ENCODE measurements at regions not wholly inside any gene's neighbourhood (a gene's known extent, or its start where the extent isn't known, plus 50 kb on each side); places are given as distances from the start of the nearest gene placed in this dataset.

DNA sequence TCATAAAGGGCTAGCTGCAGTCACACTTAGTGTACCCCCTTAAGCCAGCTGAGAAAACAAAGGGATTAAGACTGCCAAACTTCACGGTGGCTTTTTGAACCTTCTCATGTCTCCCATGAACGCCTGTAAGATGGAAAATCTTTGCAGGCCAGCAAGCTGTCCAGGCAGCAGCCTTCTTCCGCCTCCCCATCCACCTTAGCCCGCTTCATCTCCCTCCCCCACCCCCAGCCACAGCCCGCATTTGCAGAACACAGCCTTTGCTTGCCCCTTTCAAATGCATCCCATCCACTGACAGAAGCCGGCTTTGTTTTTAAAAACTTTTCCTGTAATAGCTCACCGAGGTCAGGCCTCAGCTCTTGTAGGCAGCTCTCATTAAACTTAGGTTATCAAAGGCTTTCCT lies 113.8 kb upstream of the FAM9B start:
- DNase-seq (ENCODE audit: low spot score), result no peak

DNA sequence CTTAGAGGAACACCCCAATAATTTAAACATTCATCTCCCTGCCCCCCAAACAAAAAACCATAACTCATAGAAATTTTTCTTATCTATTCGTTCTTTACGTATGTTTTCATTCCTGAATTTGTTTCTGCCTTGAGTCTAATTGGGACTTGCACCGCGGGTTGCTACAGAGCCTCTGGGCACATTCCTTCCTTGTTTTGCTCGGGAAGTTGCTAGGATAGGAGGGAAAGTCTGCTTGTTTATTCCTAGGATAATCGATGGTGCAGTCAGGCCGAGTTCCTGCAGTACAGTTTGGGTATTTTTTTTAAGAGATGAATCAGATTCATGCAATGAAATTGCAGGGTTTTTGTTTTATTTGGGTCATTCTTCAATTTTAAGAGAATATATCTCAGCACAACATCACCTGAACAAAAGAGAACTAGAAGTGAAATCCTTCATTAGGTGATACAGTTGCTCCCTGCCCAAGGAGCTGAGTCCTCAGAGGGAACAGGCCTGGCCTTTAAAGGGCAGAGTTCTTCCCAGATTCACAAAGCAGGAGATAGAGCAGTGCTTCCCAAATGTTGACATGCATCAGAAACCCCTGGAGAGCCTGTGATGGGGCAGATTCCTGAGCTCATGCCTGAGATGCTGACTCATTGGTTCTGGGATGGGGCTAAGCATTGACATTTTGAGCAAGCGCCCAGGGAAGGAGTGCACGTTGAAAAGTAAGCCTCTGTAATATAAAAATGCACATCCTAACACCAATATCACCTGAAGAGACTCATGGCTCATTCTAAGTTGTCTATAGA lies 114.9 kb upstream of the FAM9B start:
- no peak for DNase-seq (ENCODE audit: low spot score)

DNA sequence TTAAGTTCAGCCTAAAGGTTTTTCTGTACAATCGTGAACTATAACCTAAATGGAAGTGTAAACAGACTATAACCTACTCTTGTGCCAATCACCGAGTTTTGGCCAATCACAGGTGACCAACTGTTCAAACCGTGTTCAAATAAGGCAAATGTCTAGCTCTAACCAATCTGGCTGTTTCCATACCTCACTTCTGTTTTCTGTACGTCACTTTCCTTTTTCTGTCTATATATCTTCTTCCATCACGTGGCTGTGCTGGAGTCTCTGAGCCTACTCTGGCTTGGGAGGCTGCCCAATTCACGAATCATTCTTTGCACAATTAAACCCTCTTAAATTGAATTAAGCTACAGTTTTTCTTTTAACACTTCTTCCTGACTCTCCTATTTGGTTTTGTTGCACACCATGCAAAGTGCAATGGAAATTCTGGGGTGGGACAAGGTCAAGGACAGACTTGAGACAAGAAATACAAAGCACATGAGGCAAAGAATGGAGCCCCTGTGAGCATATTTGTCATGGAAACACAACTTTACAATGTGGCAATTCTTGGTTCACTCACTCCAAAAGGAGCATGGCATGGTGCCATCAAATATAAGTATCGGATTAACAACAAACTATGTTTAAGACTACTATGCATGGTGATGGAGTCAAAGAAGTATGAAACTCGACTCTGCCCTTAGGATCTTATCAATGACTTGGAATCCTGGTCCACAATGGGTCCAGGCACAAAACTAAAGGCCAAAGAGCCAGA lies 115.7 kb upstream of the FAM9B start:
- DNase-seq (ENCODE audit: low spot score), result no peak

DNA sequence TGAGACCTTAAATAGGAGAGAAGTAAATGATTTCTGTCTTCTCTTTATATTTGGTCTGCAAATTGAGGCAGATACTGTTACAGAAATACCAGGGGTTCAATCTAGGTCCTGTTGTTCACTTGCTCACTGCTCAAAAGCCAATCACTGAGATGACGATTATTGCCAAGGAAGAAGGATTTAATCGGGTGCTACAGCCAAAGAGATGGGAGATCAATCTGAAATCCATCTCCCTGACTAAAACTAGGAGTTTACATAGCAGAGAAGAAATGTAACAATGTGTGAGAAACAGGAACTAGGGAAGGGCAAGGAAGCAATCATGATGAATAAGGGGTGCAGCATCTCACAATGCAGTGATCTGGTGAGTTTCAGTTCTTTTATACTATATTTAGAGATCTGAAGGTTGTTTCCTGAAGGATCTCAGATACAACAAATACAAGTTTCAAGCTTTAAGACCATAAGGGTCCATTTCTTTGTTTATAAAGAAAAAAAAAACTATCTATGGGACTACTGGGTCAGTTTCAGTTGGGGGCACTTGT lies 117.9 kb upstream of the FAM9B start:
- no peak for DNase-seq (ENCODE audit: low spot score)

DNA sequence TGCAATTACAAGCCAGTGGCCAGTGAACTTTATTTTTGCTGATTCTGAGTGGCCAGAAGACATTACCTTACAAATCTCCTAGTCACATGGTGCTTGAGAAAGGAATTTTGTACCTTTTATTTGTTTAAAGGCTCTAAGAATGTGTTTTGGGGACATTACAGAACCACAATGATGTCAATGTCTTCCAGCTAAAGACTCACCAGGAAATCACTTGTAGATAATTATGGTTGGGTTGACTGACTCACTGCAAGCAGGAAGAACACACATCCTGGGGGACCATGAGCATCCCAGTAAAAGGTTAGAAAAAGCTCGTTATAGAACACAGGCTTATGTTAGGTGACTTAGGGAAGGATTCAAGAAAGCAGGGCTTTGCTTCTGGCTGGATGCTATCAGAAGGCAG lies 119.4 kb upstream of the FAM9B start:
- DNase-seq (ENCODE audit: low spot score), result no peak

DNA sequence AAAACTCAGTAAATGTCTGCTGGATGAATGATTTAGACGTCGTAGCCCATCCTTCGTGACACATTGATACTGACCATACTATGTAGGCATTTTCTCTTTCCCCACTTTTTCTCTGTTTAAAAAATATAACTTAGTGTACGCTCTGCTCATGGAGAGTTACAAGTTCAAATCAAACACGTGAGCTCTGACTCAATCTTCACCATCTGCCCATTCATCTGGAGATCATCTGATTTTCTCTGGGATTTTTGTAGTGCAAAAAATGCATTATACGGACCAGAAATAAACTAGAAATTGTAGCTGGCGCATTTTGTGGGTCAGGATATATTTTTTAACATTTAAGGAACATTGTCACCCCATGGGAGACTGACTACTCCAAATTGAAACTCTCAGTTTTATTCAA lies 124.7 kb upstream of the FAM9B start:
- no peak for DNase-seq (ENCODE audit: low spot score)

DNA sequence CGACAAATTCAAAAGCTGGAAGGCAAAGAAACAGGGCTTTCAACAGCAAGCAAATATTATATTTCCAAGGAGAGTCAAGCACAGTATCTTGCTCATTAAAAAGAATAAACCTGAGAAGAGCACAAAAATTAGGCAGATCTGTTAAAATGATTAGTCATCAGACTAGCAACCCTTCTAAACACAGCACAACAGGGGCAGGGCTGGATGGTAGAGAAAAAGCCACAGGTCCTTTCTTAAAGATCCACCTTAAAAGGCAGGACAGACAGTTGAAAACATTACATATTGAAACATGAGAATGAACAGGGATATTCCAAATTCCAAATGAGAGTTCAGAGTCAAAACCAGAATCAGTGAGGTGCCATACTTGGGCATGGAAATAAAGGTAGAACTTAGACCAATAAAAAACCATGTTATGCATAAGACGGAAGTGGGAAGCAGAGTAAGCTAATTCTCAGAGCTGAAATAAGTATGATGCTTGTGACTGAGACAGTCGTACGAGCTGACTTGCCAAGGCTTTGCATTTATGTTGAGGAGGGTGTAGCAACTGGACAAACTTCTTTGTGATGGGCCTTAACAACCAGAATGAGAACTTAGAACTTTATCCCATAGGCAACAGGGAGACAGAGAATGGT lies 126.9 kb upstream of the FAM9B start:
- DNase-seq (ENCODE audit: low spot score), result no peak

DNA sequence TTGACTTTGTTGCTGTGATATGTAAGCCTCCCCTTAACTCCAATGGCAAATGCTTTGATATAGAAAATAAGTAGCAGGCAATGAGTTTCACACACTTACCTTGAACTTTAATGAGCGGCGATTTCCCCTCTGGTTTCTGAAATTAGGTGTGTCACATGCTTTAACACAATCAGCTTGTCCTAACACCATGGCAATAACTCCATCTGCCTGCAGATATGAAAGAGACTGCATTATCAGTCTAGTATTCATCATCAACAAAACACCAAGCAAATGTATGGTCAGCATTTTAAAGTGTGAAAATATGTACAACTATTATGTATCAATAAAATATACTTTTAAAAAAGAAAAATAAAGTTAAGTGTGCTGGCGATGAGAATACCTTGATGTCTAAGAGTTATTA lies 128.8 kb upstream of the FAM9B start:
- DNase-seq (ENCODE audit: low spot score), result no peak

DNA sequence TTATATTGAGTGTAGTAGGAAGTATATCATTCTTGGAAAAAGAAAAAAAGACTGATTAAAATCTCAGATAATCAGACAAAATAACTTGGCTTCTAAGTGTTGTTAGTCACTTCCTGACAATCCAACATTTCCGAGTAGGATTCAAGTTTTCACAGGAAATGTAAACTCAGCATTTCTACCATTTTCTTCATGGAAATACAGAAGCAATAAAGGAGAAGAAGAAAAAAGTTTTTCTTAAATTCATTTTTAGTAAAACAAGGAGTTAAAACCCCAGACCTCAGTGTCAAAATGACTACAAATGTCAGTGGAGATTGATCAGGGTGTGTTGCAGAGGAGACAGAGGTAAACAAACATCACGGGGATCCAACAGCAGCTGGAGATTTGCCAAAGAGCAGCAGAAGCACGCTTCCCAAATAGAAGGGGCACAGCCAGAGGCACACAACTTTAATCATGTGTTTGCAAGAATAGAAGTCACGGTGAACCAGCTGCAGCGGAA lies 129.3 kb upstream of the FAM9B start:
- DNase-seq (ENCODE audit: low spot score), result no peak

DNA sequence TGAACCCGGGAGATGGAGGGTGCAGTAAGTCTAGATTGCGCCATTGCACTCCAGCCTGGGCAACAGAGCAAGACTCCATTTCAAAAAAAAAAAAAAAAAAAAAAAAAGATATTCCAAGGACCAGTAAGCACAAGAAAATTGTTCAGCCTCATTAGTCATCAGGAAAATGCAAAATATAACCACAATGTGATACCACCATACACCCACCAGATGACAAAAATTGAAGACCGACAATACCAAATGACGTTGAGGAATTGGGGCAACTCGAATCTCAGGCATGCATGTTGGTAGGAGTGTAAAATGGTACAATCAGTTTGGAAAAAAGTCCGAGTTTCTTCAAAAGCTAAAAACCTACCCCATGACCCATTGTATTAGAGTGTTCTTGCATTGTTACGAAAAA lies 130.2 kb upstream of the FAM9B start:
- no peak for DNase-seq (ENCODE audit: low spot score)

DNA sequence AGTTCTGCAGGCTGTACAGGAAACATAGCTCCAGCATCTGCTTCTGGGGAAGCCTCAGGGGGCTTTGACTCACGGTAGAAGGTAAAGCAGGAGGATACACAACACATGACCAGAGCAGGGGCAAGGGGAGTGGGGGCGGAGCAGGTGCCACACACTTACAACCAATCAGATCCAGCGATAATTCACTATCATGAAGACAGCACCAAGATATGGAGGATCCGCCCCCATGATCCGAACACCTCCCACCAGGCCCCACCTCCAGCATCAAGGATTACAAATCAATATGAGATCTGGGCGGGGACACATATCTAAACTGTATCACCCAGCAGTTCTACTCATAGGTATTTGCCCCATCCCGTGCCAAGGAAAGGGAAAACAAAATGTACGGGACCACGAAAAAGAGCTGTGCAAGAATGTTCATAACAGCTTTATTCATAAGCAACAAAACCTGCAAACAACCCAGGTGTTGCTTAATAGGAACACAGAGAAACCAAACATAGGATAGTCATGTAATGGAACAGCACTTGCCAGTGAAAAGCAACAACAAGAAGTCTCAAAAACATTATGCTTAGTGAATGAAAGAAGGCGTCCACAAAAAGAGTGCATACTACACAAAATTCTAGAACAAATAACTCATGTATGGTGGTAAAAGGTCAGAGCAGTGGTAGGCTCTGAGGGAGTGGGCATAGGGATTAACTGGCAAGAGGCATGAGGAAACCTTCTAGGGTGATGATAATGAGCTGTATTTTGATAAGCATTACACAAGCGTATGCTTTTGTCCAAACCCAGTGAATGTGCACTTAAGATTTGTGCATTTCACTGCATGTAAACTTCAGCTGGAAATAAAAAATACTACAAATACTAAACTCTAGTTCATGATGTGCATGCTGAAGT lies 130.9 kb upstream of the FAM9B start:
- no peak for DNase-seq (ENCODE audit: low spot score)

DNA sequence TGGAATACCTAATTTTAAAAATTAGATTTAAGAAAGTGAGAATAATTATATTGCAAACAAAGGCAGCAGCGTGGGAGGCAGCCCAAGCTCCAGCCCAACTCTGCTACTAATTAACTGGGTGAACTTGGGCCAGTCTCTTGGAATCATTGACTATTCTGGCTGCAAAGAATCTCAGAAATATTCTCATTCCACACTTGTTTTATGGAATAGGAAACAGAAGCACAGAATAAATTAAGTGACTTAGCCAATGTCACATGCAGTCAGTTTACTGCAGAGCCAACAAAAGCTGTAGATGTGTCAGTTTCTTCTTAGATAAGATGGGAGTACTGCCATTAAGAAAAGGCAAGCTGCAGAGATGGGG lies 132.6 kb upstream of the FAM9B start:
- no peak for DNase-seq (ENCODE audit: low spot score)

DNA sequence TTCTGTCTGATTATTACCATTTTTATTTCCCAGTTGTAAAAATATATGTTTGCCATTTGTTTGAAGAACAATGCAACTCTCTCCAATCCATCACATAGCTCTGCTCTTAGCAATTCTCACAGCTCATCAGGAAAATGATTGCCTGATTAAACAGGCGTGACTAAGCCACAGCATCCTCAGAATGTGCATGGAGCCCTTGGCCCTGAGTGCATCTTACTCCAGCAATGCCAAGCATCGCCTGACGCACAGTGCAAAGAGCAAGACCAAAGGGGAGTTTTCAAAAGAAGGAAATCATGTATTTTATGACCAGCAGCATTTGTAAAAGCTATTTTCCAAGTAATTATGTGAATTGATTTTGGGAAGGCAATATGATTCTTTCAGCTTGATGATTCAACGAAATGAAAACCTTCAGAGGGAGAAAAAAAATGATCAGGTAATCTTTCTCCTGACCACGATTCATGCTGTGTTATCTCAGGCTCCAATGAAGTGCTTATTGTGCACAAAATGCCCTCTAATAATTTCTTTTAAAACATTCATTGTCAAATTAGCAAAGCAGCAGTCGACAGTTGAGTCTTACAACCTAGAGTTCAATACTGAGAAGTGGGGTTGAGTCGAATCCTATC lies 138.0 kb upstream of the FAM9B start:
- DNase-seq (ENCODE audit: low spot score), result no peak

DNA sequence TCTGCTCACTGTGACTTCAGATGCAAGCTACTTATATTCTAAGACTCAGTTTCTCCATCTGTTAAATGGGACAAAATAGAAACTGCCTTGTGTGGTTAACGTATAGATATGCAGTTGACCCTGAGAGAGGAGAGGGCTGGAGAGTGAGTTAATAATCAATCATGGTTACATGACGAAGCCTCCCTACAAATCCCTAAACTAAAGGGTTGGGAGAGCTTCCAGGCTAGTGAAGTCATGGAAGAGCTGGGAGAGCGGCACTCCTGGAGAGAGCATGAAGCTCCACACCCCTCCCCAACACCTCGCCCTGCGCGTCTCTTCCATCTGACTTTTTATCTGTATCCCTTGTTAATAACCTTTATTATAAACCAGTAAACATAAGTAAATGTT lies 138.5 kb upstream of the FAM9B start:
- DNase-seq (ENCODE audit: low spot score), result no peak

DNA sequence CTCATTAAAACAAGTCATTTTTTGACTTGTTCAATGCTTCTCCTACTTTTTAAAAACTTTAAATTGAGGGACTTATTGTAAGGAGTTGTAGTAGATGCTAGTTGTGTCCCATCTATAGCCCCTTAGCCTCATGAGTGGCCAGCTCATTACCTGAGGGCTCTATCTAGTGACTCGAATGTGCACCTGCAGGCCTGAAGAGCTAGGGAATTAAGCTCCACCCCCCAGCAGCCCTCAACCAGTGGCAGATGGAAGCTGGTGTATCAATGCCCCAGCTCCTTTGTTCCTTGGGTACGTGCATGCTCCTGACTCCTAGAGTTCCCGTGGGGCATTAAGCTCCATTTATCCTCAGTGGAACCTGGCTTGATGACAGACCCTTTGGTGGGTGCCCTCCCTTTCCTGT lies 146.7 kb upstream of the FAM9B start:
- DNase-seq (ENCODE audit: low spot score), result no peak

DNA sequence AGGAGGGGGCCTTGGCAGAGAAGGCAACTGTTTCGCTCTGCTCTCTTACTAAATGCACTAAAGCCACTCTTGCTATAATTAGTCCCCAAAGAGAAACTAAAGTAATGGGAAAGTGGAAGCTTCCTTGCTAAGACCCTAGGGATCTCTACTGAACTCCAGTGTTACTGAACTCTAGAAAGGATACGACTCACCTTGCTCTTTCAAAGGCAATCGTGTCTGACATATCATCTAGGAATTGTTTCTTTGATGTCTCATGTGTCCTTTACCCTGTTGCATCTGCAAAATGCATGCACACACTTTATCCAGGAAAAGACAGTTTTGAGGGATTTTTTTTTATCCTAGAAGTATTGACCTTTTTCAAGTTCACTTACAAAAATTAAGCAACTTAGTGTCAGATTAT lies 148.1 kb upstream of the FAM9B start:
- no peak for DNase-seq (ENCODE audit: low spot score)

DNA sequence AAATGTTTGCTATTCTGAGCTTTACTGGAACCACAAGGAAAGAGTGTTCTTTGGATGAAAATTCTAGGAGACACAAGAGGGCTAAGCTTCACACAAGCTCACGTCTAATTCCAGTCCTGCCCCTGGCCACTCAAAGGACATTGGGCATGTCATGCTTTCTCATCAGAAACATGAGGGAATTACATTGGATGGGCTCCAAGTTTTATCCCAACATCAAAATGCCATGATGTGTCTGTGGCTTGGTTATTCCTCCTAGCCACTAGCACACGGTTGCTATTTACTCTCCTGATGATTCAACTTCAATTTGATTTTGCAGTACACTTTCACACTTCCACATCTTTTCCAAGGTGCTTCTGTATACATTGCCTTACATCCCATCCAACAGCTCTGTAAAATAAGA lies 149.6 kb upstream of the FAM9B start:
- no peak for DNase-seq (ENCODE audit: low spot score)

DNA sequence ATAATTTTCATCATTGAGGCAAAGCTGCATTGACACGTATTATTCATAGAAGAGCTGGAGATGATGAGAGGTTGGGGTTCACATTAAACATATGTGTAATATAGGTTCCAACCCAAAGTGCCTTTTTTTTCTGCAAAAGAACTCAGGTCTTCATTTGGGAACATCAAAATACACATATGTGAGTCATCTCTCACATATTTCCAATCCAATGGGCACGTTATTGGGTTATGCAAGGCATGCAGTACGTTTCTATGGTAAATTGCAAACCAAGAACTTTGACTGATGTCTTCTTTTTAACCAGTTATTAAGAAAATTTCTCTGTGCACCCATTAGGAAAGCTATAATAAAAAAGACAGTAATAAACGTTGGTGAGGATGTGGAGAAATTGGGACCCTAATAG lies 150.3 kb upstream of the FAM9B start:
- DNase-seq (ENCODE audit: low spot score), result no peak

DNA sequence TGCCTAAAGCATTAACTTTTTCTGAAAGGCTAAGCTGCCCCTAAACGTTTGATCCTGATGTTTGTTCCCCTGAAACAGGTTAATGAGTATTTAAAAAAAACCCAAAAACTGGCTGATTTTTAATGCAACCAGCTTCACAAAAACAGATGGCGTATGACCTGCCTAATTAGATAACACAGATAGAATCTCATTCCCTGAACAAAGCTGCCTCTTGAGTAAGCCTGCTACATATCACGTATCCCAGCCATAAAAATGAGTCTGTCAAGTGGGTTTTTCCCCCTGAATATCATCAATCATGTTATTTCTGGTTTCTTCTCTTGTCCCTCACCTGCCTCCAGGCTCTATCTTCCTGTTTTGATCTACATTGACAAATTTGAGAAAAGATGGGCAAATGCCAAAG lies 154.2 kb upstream of the FAM9B start:
- DNase-seq (ENCODE audit: low spot score), result no peak

DNA sequence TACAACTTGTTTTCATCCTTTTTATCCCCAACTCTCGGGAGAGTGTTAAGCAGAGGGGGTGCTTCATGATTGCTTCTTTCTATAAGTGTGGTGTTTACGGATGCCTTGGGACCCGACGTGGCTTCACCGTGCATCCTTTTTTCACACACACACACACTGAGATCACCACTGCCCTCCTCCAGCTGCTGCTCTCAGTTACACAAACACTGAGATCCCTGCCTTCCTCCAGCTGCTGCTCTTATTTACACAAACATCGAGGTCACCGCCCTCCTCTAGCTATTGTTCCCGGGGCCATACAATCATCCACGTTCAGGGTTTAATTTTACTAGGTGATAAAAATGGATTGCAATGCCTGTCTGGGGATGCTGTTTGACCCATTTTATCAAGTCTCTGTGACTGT lies 155.4 kb upstream of the FAM9B start:
- no peak for DNase-seq (ENCODE audit: low spot score)

DNA sequence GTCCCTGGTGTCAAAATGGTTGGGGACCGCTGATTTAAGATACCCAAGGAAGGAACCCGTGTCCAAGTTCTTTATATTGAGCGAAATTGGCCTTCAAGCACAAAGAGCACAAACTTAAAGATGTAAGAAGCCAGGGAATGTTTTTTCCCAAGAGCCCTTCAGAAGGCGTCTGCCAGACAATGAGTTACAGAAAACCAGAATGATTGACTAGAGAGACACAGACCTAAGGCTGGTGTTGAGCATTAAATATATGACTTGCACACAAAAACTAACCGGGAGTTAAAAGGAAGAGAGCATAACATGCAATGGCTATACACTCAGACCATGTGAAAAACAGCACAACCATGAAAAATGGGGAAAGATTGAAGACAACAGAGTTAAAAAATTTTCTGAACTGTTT lies 157.5 kb upstream of the FAM9B start:
- no peak for DNase-seq (ENCODE audit: low spot score)

All from mucosa of gallbladder (tissue), 1 donor.